Eye (tissue), 1 donor: ENCODE measurements at regions not wholly inside any gene's neighbourhood (a gene's known extent, or its start where the extent isn't known, plus 50 kb on each side); places are given as distances from the start of the nearest gene placed in this dataset.
A peak's percentile ranks its signal among the peaks of the same experiment; 100 is the strongest.

Source experiments
- DNase-seq: peaks from one replicate; pipeline ENCODE4 v3.0.0-alpha.2; 2015

- DNase-seq, result no peak
Observed at GRCh38 chr12:20967756-20968155, 157.3 kb downstream of the SLCO1B3 start.

- no peak for DNase-seq
Observed at GRCh38 chr12:20969766-20970165, 159.3 kb downstream of the SLCO1B3 start.

GRCh38 chr12:20985399-20985798 is 145.6 kb upstream of the SLCO1B1 start:
- DNase-seq, result no peak

- no peak for DNase-seq
Observed at GRCh38 chr12:21001778-21002177, 129.2 kb upstream of the SLCO1B1 start.

GRCh38 chr12:21025656-21026055 is 105.3 kb upstream of the SLCO1B1 start:
- DNase-seq, result no peak

GRCh38 chr12:21026302-21026701 is 104.7 kb upstream of the SLCO1B1 start:
- peak; percentile 11 for DNase-seq

GRCh38 chr12:21054334-21054733 is 76.7 kb upstream of the SLCO1B1 start:
- DNase-seq, result peak; percentile 2

GRCh38 chr12:21065845-21066244 is 65.1 kb upstream of the SLCO1B1 start:
- peak; percentile 14 for DNase-seq

- DNase-seq, result no peak
Observed at GRCh38 chr12:21073129-21073528, 57.9 kb upstream of the SLCO1B1 start.

GRCh38 chr12:21073822-21074460 is 57.1 kb upstream of the SLCO1B1 start:
- DNase-seq, result no peak
